ENCODE measurements at regions not wholly inside any gene's neighbourhood (a gene's known extent, or its start where the extent isn't known, plus 50 kb on each side); places are given as distances from the start of the nearest gene placed in this dataset.

DNA sequence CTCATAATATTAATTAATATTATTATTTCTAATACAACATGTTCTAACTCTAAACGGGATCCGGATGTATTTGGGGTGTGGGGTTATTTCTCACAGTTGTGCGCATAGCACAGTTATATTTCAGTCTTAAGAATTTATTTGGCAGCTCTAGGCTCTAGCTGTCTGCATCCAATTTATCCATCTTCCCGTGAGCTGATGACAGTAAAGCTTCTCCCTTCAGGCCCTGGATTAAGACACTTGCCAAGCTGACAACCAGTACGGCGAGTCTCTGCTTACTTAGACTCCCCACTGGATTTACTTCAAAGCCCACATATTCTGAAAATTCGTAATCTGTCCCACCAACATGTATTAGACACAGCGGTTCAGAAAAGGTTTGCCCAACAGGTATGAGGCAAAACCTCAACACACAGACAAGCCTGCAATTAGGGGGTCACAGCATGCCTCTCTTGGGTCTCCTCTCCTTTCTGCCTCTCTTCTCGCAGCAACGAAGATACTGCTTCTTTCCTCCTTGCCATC lies 232.9 kb upstream of the TMTC1 start:
- Mint-ChIP-seq H3K36me3 (ENCODE audit: low read depth) (no peaks in the 10 kb centered on the region), H3K27ac (no peak overlapping the region), H3K4me3 (no peak overlapping the region), H3K4me1 (no peaks in the 10 kb centered on the region), H3K9me3 (ENCODE audit: low read depth) (peaks cover 7% of the 10 kb centered on the region), H3K27me3 (peaks cover 3% of the 10 kb centered on the region)
- no peak for DNase-seq
- intact Hi-C loops (cut with DNase I, micrococcal nuclease), result no loop called here
- ChIA-PET CTCF (no interaction called here), POLR2A (no interaction called here)
- no peak for ATAC-seq

DNA sequence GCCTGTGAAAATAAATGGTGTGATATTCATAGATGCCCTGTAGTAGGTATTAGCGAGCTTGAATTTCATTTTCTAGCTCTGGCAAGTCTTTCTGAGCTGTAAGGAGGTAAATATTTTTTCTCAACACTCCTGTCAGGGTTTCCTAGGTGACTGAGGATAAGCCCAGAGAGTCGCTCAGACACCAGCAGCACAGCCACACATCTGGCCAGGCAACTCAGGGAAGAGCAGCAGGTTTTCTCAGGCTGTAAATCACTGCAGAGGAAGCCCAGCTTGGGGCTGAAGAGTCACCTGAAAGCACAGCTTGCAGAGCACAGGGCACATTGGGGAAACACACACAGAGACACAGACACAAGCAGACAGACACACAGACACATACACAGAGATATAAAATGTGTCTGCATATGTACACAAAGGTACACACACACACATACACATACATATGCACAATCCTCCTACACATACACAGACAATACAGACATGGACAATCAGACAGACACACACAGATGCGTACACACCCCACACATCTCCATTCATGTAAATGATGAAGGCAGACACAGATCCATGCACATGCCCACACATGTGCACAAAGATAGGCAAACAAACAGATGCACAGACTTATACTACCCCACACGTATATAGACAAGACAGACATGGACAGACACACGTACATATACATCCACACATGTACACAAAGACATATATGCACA lies 232.0 kb upstream of the TMTC1 start:
- peaks cover 3% of the 10 kb centered on the region for H3K27me3 Mint-ChIP-seq
- peaks cover 7% of the 10 kb centered on the region for H3K9me3 Mint-ChIP-seq (ENCODE audit: low read depth)
- no peaks in the 10 kb centered on the region for H3K4me1 Mint-ChIP-seq
- no peaks in the 10 kb centered on the region for H3K36me3 Mint-ChIP-seq (ENCODE audit: low read depth)
- H3K27ac Mint-ChIP-seq, result no peak overlapping the region
- intact Hi-C loops (cut with DNase I, micrococcal nuclease), result no loop called here
- ChIA-PET POLR2A (no interaction called here), CTCF (no interaction called here)
- DNase-seq, result no peak
- H3K4me3 Mint-ChIP-seq, result no peak overlapping the region
- ATAC-seq, result no peak

DNA sequence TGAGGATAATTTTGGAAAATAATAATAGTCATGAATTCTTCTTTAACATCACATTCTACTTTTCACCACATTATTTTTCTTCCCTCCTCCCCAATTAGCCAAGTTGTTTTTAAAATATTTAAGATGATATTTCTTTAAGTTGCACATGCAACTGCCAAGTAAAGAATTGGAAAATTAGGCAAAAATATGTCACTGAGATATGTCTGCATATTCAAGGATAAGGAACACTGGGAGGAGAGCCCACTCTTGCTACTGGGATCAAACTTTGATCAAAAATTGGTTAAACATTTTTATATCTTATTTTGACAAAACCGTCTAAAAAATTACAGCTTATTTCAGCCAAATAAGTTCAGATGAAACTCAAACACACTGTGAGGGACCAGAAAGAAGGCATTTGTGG lies 231.2 kb upstream of the TMTC1 start:
- H3K9me3 Mint-ChIP-seq (ENCODE audit: low read depth), result peaks cover 7% of the 10 kb centered on the region
- H3K36me3 Mint-ChIP-seq (ENCODE audit: low read depth), result no peaks in the 10 kb centered on the region
- ChIA-PET POLR2A (no interaction called here), CTCF (interaction anchor here (0.7 kb wide), 1 partner anchor 89 kb away, joined by 4 read pairs; no protein-coding TSS in a partner anchor)
- no peak for DNase-seq
- intact Hi-C loops (cut with DNase I, micrococcal nuclease), result no loop called here
- no peak for ATAC-seq
- no peaks in the 10 kb centered on the region for H3K4me1 Mint-ChIP-seq
- no peak overlapping the region for H3K4me3 Mint-ChIP-seq
- no peak overlapping the region for H3K27ac Mint-ChIP-seq
- H3K27me3 Mint-ChIP-seq, result peaks cover 3% of the 10 kb centered on the region

DNA sequence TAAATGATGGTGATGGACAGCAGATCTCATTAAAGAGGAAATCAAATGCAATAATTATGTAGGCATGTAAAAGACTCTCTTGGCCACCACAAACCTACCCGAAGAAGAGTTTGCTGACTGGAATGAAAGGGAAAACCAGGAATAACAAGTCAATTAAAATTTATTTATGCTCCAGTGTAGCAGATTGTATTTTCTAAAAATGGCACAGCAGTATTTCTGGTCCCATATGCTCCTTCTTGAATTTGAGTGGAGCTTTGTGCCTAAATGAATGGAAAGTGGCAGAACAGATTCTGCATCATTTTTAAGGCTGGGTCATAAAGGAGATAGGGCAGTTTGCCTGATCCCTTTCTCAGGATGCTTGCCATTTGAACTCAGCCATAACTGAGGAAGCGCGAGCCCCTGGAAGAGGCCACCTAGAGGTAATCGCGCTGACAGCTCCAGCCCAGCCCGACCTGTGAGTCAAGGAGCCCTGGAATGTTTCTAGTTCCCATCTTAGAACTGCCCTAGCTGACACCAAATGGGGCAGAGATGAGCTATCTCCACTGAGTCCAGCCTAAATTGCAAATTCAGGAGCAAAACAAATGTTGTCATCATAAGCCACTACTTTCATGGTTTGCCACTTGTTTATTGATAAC lies 229.2 kb upstream of the TMTC1 start:
- Mint-ChIP-seq H3K9me3 (ENCODE audit: low read depth) (peaks cover 7% of the 10 kb centered on the region), H3K27me3 (peaks cover 3% of the 10 kb centered on the region), H3K36me3 (ENCODE audit: low read depth) (no peaks in the 10 kb centered on the region), H3K27ac (no peak overlapping the region), H3K4me1 (no peaks in the 10 kb centered on the region), H3K4me3 (no peak overlapping the region)
- DNase-seq, result no peak
- POLR2A ChIA-PET, result no interaction called here
- CTCF ChIA-PET, result no interaction called here
- intact Hi-C loops (cut with DNase I, micrococcal nuclease), result no loop called here
- no peak for ATAC-seq

DNA sequence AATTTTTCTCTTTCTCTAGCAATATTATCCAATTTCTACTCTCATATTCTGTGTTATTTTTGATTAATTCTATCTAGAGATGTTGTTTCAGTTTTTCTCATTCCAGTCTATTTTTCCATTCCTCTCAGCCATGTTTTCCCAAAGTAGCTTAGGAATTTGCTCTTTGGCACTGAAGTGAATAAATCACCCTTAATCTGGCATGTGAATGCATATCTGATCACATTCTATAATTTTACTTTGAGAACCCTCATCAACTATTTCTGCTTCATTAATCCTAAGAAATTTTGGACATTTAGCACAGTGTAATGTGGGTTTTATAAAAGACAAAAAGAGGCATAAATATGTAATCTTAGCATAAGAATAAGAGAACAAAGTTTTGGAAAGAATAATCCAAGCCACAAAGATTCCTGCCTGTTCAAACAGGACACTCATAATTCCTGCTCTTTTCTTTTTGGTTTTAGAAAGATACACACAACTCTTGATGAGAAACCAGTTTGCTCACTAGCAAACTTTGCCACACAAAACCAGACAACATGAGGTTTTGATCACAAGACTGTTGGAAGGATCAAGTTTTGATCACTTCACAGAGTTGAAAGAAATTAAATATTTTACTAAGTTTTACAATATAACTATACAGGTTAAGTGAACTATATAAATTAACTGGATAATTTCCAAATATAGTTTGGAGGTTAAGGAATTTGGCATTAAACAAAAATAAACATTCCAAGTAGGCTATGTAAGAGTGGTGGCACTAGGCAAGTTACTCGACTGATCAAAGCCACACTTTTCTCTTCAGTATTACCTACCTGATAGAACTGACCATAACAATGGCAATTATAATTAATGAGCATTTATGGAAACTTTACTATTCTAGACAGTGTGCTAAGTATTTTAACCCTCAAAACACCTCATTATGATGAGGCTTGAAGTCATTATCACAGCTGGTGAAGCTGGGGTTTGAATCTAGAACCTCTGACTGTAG lies 226.6 kb upstream of the TMTC1 start:
- H3K4me1 Mint-ChIP-seq, result no peaks in the 10 kb centered on the region
- H3K27ac Mint-ChIP-seq, result no peak overlapping the region
- no peak for ATAC-seq
- no peaks in the 10 kb centered on the region for H3K9me3 Mint-ChIP-seq (ENCODE audit: low read depth)
- H3K4me3 Mint-ChIP-seq, result no peak overlapping the region
- no peaks in the 10 kb centered on the region for H3K36me3 Mint-ChIP-seq (ENCODE audit: low read depth)
- intact Hi-C loops (cut with DNase I, micrococcal nuclease), result no loop called here
- no peaks in the 10 kb centered on the region for H3K27me3 Mint-ChIP-seq
- DNase-seq, result no peak
- ChIA-PET POLR2A (no interaction called here), CTCF (interaction anchor here (0.6 kb wide), 1 partner anchor 66 kb away, joined by 3 read pairs; no protein-coding TSS in a partner anchor)

DNA sequence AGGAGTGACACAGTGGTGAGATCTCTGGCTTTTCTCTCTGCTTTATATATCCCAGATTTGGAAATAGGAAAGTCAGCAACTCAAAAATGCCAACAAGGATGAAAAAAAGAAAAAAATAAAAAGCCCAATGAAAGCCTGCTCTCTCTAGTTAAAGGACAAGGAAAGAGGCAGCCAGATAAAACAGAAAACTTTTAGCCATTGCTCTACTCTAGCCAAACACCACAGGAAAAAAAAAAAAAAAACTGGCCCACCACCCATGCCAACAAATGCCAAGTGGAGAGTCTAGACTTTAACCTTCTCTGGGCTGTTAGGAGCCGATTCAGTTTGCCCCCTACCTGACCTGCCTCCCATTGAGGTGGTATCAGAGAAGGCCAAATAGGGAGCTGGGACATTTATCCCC lies 222.3 kb upstream of the TMTC1 start:
- ATAC-seq (no peak), DNase-seq (no peak)
- Mint-ChIP-seq H3K4me3 (no peak overlapping the region), H3K4me1 (no peaks in the 10 kb centered on the region), H3K36me3 (ENCODE audit: low read depth) (no peaks in the 10 kb centered on the region), H3K27ac (no peak overlapping the region), H3K27me3 (no peaks in the 10 kb centered on the region), H3K9me3 (ENCODE audit: low read depth) (no peaks in the 10 kb centered on the region)
- ChIA-PET POLR2A (no interaction called here), CTCF (no interaction called here)
- intact Hi-C loops (cut with DNase I, micrococcal nuclease), result no loop called here

DNA sequence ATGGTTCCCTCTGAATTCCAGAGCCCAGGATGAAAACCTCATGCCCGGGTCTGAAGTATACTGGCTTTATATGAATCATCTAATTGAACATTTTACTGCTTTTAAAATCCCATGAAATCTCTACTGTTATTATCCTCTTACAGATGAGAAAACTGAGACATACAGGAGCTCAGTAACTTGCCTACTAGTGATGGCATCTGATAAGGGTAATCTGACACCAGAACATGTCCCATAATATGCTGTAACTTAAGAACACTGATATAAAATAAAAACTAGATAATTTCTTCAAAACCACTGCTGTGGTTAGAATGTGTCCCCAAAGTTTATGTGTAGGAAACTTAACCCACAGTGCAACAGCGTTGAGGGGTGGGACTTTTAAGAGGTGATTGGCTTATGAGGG lies 219.6 kb upstream of the TMTC1 start:
- POLR2A ChIA-PET, result no interaction called here
- no peak for ATAC-seq

DNA sequence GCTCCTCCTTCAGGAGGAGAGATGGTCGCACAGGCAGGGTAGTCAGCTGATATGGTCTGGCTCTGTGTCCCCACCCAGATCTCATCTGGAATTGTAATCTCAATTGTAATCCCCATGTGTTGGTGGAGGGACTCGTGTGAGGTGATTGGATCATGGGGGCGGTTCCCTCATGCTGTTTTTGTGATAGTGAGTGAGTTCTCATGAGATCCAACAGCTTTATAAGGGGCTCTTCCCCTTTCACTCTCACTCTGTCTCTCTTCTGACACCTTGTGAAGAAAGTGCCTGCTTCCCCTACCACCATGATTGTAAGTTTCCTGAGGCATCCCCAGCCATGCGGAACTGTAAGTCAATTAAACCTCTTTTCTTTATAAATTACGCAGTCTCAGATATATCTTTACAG lies 218.9 kb upstream of the TMTC1 start:
- Mint-ChIP-seq H3K27me3 (no peaks in the 10 kb centered on the region), H3K27ac (no peak overlapping the region), H3K36me3 (ENCODE audit: low read depth) (no peaks in the 10 kb centered on the region), H3K4me1 (no peaks in the 10 kb centered on the region), H3K4me3 (no peak overlapping the region), H3K9me3 (ENCODE audit: low read depth) (no peaks in the 10 kb centered on the region)
- intact Hi-C loops (cut with DNase I, micrococcal nuclease), result no loop called here
- DNase-seq (no peak), ATAC-seq (no peak)
- ChIA-PET CTCF (no interaction called here), POLR2A (no interaction called here)

More for the DNA sequence above, 219.6 kb upstream of the TMTC1 start:
- Mint-ChIP-seq H3K27me3 (no peaks in the 10 kb centered on the region), H3K9me3 (ENCODE audit: low read depth) (no peaks in the 10 kb centered on the region), H3K4me1 (no peaks in the 10 kb centered on the region), H3K4me3 (no peak overlapping the region), H3K36me3 (ENCODE audit: low read depth) (no peaks in the 10 kb centered on the region), H3K27ac (no peak overlapping the region)
- CTCF ChIA-PET, result no interaction called here
- DNase-seq, result no peak
- intact Hi-C loops (cut with DNase I, micrococcal nuclease), result no loop called here

DNA sequence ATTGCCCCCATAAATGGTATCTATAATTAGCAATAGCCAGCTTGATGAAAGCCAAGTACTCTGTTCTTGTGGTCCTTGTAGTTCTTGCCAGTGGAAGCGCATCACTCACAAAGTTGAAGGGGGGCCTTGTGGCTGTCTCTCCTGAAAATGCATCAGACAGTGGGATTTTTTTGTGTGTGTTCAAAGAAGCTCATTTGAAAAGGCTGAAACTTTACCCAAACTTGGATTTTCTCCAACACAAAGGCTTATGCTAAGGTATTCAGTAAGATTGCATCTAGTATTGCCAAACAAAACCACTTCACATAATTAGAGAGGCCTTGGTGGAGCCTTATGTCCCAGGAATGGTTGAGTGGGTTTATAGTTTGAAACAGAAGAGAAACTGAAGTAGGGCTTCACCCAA lies 216.7 kb upstream of the TMTC1 start:
- no peak overlapping the region for H3K27ac Mint-ChIP-seq
- no peaks in the 10 kb centered on the region for H3K36me3 Mint-ChIP-seq (ENCODE audit: low read depth)
- no peak overlapping the region for H3K4me3 Mint-ChIP-seq
- no peaks in the 10 kb centered on the region for H3K27me3 Mint-ChIP-seq
- POLR2A ChIA-PET, result no interaction called here
- peaks cover 3% of the 10 kb centered on the region for H3K9me3 Mint-ChIP-seq (ENCODE audit: low read depth)
- intact Hi-C loops (cut with DNase I, micrococcal nuclease), result no loop called here
- CTCF ChIA-PET, result no interaction called here
- no peak for ATAC-seq
- no peak for DNase-seq
- H3K4me1 Mint-ChIP-seq, result no peaks in the 10 kb centered on the region

DNA sequence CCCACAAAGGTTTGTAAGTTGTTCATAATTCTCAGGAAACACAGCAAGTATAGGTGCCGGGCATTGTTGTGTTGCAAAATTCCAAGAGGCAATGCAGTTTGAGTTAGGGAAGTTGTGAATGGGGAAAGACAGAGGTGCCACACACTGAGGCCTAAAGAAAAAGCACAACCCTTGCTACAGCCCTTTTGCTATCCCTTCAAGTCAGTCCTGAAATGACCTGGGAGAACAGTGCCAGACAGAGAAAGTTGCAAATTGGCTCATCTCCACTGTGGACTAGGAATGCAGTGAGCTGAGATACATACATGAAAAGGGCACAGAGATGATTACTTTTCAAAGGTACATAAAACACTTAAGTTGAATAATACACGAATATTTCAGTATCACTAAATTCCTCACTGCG lies 213.3 kb upstream of the TMTC1 start:
- peaks cover 3% of the 10 kb centered on the region for H3K9me3 Mint-ChIP-seq (ENCODE audit: low read depth)
- H3K27ac Mint-ChIP-seq, result no peak overlapping the region
- CTCF ChIA-PET, result no interaction called here
- DNase-seq (no peak), ATAC-seq (no peak)
- no peaks in the 10 kb centered on the region for H3K27me3 Mint-ChIP-seq
- POLR2A ChIA-PET, result no interaction called here
- no peak overlapping the region for H3K4me3 Mint-ChIP-seq
- H3K36me3 Mint-ChIP-seq (ENCODE audit: low read depth), result no peaks in the 10 kb centered on the region
- H3K4me1 Mint-ChIP-seq, result no peaks in the 10 kb centered on the region
- intact Hi-C loops (cut with DNase I, micrococcal nuclease), result no loop called here

DNA sequence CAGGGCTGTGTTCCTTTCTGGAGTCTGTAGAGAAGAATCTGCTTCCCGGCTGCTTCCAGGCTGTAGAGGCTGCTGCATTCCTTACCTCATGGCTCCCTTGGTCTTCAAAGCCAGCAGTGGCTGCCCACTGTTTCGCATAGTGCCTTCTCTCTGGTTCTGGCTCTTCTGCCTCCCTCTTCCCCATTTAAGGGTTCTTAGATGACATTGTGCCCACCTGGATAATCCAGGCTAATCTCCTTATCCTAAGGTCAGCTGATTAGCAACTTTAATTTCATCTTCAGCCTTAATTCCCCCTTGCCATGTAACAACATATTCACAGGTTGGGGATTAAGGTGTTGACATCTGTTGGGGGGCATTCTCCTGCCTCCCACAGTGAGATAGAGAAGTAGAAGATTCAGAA lies 208.6 kb upstream of the TMTC1 start:
- no peak for ATAC-seq
- H3K27ac Mint-ChIP-seq, result no peak overlapping the region
- no peaks in the 10 kb centered on the region for H3K27me3 Mint-ChIP-seq
- peaks cover 3% of the 10 kb centered on the region for H3K9me3 Mint-ChIP-seq (ENCODE audit: low read depth)
- ChIA-PET CTCF (interaction anchor here (1.3 kb wide), 1 partner anchor 73 kb away, joined by 3 read pairs; no protein-coding TSS in a partner anchor), POLR2A (no interaction called here)
- DNase-seq, result no peak
- no peak overlapping the region for H3K4me3 Mint-ChIP-seq
- no peaks in the 10 kb centered on the region for H3K36me3 Mint-ChIP-seq (ENCODE audit: low read depth)
- intact Hi-C loops (cut with DNase I, micrococcal nuclease), result no loop called here
- H3K4me1 Mint-ChIP-seq, result no peaks in the 10 kb centered on the region

DNA sequence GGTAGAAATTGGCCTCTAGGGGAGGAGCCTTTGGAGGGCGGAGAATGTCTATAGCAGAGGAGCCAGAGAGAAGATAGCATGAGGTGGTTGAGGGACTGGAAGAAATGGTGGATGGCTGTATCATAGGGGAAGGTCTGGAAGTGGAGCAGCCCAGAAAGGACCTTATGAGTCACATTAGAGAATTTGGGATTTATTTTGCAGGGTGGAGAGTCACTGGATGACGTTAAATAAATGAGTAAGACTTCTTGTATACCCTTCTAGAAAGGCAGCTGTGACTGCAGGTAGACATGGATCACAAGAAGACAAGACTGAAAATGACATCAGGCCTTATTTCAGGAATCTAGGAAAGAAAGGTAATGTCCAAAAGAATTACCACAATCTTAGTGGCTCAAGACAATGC lies 208.2 kb upstream of the TMTC1 start:
- intact Hi-C loops (cut with DNase I, micrococcal nuclease), result no loop called here
- Mint-ChIP-seq H3K36me3 (ENCODE audit: low read depth) (no peaks in the 10 kb centered on the region), H3K4me3 (no peak overlapping the region), H3K27me3 (no peaks in the 10 kb centered on the region), H3K4me1 (no peaks in the 10 kb centered on the region), H3K27ac (no peak overlapping the region), H3K9me3 (ENCODE audit: low read depth) (peaks cover 3% of the 10 kb centered on the region)
- ChIA-PET CTCF (no interaction called here), POLR2A (no interaction called here)
- DNase-seq, result no peak
- ATAC-seq, result no peak
